ENCODE measurements at regions not wholly inside any gene's neighbourhood (a gene's known extent, or its start where the extent isn't known, plus 50 kb on each side); places are given as distances from the start of the nearest gene placed in this dataset.

DNA sequence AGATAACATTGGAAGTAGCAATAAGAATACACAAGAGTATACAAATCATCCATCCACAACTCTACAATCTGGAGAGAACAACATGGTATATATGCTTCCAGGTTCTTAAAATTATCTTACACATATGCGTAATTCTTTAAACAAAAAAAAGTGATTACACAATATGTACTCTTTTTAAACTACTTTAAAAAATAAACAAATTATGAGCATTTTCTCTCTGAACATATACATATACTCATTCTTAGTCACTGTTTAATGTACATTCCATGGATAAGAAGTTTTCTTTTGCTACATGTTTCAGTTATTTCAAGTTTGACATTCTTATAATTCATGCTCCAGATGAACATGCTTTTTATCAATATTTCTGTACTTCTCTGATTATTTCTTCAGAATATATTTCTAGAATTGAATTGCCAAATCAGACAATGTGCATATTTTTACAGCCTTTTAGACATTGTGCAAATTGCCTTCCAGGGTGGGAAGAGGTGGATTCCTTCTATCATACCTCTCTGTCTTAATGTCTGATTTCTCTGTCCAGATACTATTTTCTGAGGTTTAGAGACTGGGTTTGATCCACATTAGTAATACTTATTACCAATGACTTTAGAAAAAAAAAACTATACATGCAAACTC is 551.6 kb downstream of the METTL15 start:
- Histone ChIP-seq H3K9me3 (ENCODE audit: control insufficient read depth, insufficient read depth, low read length) (no peaks in the 10 kb centered on the region), H3K27ac (ENCODE audit: low read depth, low read length) (no peak overlapping the region), H3K9me2 (replicated peaks; ENCODE audit: control insufficient read depth, low read length) (no peaks in the 10 kb centered on the region), H3K36me3 (ENCODE audit: control insufficient read depth, low read length) (no peaks in the 10 kb centered on the region), H3K4me1 (ENCODE audit: control insufficient read depth, low read length) (no peaks in the 10 kb centered on the region), H3F3A (ENCODE audit: control insufficient read depth, insufficient read depth) (no peaks in the 10 kb centered on the region), H3K79me2 (ENCODE audit: control insufficient read depth, low read length) (no peaks in the 10 kb centered on the region), H3K4me3 (ENCODE audit: low read length) (no peak overlapping the region), H3K4me2 (ENCODE audit: low read length) (no peak overlapping the region), H4K20me1 (ENCODE audit: control insufficient read depth, insufficient read depth, low read depth, low read length) (no peaks in the 10 kb centered on the region), H3K27me3 (ENCODE audit: control insufficient read depth, low read length) (no peaks in the 10 kb centered on the region)
- no peak for TF ChIP-seq EZH2phosphoT487 (IDR thresholded peaks at IDR 0.05; ENCODE audit: borderline replicate concordance, low read length)
- TF ChIP-seq, protein P1, sequence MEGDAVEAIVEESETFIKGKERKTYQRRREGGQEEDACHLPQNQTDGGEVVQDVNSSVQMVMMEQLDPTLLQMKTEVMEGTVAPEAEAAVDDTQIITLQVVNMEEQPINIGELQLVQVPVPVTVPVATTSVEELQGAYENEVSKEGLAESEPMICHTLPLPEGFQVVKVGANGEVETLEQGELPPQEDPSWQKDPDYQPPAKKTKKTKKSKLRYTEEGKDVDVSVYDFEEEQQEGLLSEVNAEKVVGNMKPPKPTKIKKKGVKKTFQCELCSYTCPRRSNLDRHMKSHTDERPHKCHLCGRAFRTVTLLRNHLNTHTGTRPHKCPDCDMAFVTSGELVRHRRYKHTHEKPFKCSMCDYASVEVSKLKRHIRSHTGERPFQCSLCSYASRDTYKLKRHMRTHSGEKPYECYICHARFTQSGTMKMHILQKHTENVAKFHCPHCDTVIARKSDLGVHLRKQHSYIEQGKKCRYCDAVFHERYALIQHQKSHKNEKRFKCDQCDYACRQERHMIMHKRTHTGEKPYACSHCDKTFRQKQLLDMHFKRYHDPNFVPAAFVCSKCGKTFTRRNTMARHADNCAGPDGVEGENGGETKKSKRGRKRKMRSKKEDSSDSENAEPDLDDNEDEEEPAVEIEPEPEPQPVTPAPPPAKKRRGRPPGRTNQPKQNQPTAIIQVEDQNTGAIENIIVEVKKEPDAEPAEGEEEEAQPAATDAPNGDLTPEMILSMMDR (IDR thresholded peaks at IDR 0.05; ENCODE audit: low read depth, low read length, poor library complexity, severe bottlenecking) = no peak

GRCh38 chr11:28657378-28658030 is 549.3 kb downstream of the METTL15 start:
- H3K9me3 ChIP-seq (ENCODE audit: control insufficient read depth, insufficient read depth, low read length) = no peaks in the 10 kb centered on the region
- TF ChIP-seq EZH2phosphoT487 (IDR thresholded peaks at IDR 0.05; ENCODE audit: borderline replicate concordance, low read length) = no peak
- TF ChIP-seq, protein P1 (IDR thresholded peaks at IDR 0.05; ENCODE audit: low read depth, low read length, poor library complexity, severe bottlenecking) = no peak
- no peak overlapping the region for H3K4me3 ChIP-seq (ENCODE audit: low read length)
- H3K9me2 ChIP-seq (replicated peaks; ENCODE audit: control insufficient read depth, low read length) = no peaks in the 10 kb centered on the region
- no peak overlapping the region for H3K4me2 ChIP-seq (ENCODE audit: low read length)
- H3K4me1 ChIP-seq (ENCODE audit: control insufficient read depth, low read length) = no peaks in the 10 kb centered on the region
- no peaks in the 10 kb centered on the region for H3K36me3 ChIP-seq (ENCODE audit: control insufficient read depth, low read length)
- H3K79me2 ChIP-seq (ENCODE audit: control insufficient read depth, low read length) = no peaks in the 10 kb centered on the region
- H3K27me3 ChIP-seq (ENCODE audit: control insufficient read depth, low read length) = no peaks in the 10 kb centered on the region
- H4K20me1 ChIP-seq (ENCODE audit: control insufficient read depth, insufficient read depth, low read depth, low read length) = no peaks in the 10 kb centered on the region
- H3F3A ChIP-seq (ENCODE audit: control insufficient read depth, insufficient read depth) = no peaks in the 10 kb centered on the region
- H3K27ac ChIP-seq (ENCODE audit: low read depth, low read length) = no peak overlapping the region

GRCh38 chr11:28654191-28654590 is 546.0 kb downstream of the METTL15 start:
- H3K4me3 ChIP-seq (ENCODE audit: low read length) = no peak overlapping the region
- H3K4me1 ChIP-seq (ENCODE audit: control insufficient read depth, low read length) = no peaks in the 10 kb centered on the region
- H3F3A ChIP-seq (ENCODE audit: control insufficient read depth, insufficient read depth) = no peaks in the 10 kb centered on the region
- H3K27me3 ChIP-seq (ENCODE audit: control insufficient read depth, low read length) = no peaks in the 10 kb centered on the region
- H4K20me1 ChIP-seq (ENCODE audit: control insufficient read depth, insufficient read depth, low read depth, low read length) = no peaks in the 10 kb centered on the region
- no peak overlapping the region for H3K4me2 ChIP-seq (ENCODE audit: low read length)
- TF ChIP-seq, protein P1 (IDR thresholded peaks at IDR 0.05; ENCODE audit: low read depth, low read length, poor library complexity, severe bottlenecking) = no peak
- no peak for TF ChIP-seq EZH2phosphoT487 (IDR thresholded peaks at IDR 0.05; ENCODE audit: borderline replicate concordance, low read length)
- H3K79me2 ChIP-seq (ENCODE audit: control insufficient read depth, low read length) = no peaks in the 10 kb centered on the region
- no peaks in the 10 kb centered on the region for H3K36me3 ChIP-seq (ENCODE audit: control insufficient read depth, low read length)
- no peaks in the 10 kb centered on the region for H3K9me2 ChIP-seq (replicated peaks; ENCODE audit: control insufficient read depth, low read length)
- H3K9me3 ChIP-seq (ENCODE audit: control insufficient read depth, insufficient read depth, low read length) = no peaks in the 10 kb centered on the region
- H3K27ac ChIP-seq (ENCODE audit: low read depth, low read length) = no peak overlapping the region

Data from DOHH2 (cell line).